ENCODE measurements at regions not wholly inside any gene's neighbourhood (a gene's known extent, or its start where the extent isn't known, plus 50 kb on each side); places are given as distances from the start of the nearest gene placed in this dataset.

DNA sequence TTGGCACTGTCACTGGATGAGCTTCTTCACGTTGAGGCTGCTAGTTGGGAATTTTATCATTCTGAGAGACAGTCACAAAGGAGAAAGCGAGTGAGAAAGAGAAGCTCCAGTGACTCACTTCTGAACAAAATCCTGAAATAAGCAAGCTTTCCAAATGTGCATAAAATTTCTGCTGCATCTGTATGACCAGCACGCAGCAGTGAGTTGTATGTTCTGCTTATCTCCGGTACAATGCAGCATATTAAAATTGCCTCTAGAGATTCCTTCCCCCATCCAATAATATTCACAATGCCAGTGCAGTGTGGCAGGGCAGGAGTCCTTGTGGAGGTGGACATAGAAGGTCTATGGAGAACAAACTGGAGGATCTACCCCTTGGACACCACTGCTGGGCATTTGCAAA, 290.5 kb downstream of the ADGB start:
- POLR2A ChIA-PET (ENCODE audit: unreplicated experiment), result no interaction called here
- no peak for DNase-seq
- no TSS peak for BruUV-seq (replicated peaks)
- Histone ChIP-seq H3K79me2 (ENCODE audit: low read depth) (no peaks in the 10 kb centered on the region), H3K9me3 (ENCODE audit: insufficient read depth, low read depth) (peaks cover 3% of the 10 kb centered on the region; the same call in 1 of the 2 replicates), H3K27me3 (ENCODE audit: insufficient read depth, low read depth) (no peaks in the 10 kb centered on the region), H3K4me1 (replicated peaks; ENCODE audit: insufficient read depth) (peaks cover 8% of the 10 kb centered on the region; the same call in 1 of the 2 replicates), H3K4me3 (no peak overlapping the region), H3F3A (ENCODE audit: insufficient read depth, low read depth) (no peaks in the 10 kb centered on the region), H3K36me3 (ENCODE audit: low read depth) (no peaks in the 10 kb centered on the region), H3K9me2 (ENCODE audit: insufficient read depth) (no peaks in the 10 kb centered on the region), H2AFZ (no peak overlapping the region), H3K27ac (no peak overlapping the region), H3K4me2 (no peak overlapping the region), H4K20me1 (ENCODE audit: insufficient read depth) (no peaks in the 10 kb centered on the region)
- CTCF ChIA-PET, result no interaction called here
- TF ChIP-seq, protein P1, sequence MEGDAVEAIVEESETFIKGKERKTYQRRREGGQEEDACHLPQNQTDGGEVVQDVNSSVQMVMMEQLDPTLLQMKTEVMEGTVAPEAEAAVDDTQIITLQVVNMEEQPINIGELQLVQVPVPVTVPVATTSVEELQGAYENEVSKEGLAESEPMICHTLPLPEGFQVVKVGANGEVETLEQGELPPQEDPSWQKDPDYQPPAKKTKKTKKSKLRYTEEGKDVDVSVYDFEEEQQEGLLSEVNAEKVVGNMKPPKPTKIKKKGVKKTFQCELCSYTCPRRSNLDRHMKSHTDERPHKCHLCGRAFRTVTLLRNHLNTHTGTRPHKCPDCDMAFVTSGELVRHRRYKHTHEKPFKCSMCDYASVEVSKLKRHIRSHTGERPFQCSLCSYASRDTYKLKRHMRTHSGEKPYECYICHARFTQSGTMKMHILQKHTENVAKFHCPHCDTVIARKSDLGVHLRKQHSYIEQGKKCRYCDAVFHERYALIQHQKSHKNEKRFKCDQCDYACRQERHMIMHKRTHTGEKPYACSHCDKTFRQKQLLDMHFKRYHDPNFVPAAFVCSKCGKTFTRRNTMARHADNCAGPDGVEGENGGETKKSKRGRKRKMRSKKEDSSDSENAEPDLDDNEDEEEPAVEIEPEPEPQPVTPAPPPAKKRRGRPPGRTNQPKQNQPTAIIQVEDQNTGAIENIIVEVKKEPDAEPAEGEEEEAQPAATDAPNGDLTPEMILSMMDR (conservative IDR thresholded peaks at IDR 0.05), result no peak
- TF ChIP-seq EZH2 (IDR thresholded peaks at IDR 0.05; ENCODE audit: low read depth), result no peak
- intact Hi-C loops (cut with micrococcal nuclease; ENCODE audit: unreplicated experiment), result no loop called here

DNA sequence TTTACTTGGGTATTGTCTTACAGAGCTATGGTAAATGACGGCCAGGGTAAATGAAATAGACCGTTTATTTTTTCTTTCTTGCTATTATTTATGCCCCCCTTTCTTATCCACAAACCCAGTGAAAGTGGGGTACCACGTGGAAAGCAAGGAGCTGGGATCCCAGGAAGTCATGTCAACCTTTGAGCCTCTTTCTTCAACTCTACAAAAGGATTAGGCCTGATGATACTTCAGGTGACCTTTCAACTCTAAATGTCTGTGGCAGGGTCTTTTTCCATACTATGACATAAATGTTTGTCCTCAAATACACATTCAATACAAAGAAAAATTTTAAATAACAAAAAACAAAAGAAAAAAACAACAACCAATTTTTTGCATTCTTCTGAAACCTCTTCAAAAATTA, 291.4 kb downstream of the ADGB start:
- Histone ChIP-seq H2AFZ (no peak overlapping the region), H3K9me3 (ENCODE audit: insufficient read depth, low read depth) (no peaks in the 10 kb centered on the region), H3K4me1 (replicated peaks; ENCODE audit: insufficient read depth) (peaks cover 8% of the 10 kb centered on the region; the same call in 1 of the 2 replicates), H3K4me2 (no peak overlapping the region), H3F3A (ENCODE audit: insufficient read depth, low read depth) (no peaks in the 10 kb centered on the region), H3K27ac (no peak overlapping the region), H3K79me2 (ENCODE audit: low read depth) (no peaks in the 10 kb centered on the region), H3K4me3 (no peak overlapping the region), H3K27me3 (ENCODE audit: insufficient read depth, low read depth) (no peaks in the 10 kb centered on the region), H3K36me3 (ENCODE audit: low read depth) (no peaks in the 10 kb centered on the region), H3K9me2 (ENCODE audit: insufficient read depth) (no peaks in the 10 kb centered on the region), H4K20me1 (ENCODE audit: insufficient read depth) (no peaks in the 10 kb centered on the region)
- no TSS peak for BruUV-seq (replicated peaks)
- TF ChIP-seq, protein P1 (conservative IDR thresholded peaks at IDR 0.05), result no peak
- no peak for TF ChIP-seq EZH2 (IDR thresholded peaks at IDR 0.05; ENCODE audit: low read depth)
- ChIA-PET CTCF (no interaction called here), POLR2A (ENCODE audit: unreplicated experiment) (no interaction called here)
- intact Hi-C loops (cut with micrococcal nuclease; ENCODE audit: unreplicated experiment), result no loop called here
- no peak for DNase-seq

DNA sequence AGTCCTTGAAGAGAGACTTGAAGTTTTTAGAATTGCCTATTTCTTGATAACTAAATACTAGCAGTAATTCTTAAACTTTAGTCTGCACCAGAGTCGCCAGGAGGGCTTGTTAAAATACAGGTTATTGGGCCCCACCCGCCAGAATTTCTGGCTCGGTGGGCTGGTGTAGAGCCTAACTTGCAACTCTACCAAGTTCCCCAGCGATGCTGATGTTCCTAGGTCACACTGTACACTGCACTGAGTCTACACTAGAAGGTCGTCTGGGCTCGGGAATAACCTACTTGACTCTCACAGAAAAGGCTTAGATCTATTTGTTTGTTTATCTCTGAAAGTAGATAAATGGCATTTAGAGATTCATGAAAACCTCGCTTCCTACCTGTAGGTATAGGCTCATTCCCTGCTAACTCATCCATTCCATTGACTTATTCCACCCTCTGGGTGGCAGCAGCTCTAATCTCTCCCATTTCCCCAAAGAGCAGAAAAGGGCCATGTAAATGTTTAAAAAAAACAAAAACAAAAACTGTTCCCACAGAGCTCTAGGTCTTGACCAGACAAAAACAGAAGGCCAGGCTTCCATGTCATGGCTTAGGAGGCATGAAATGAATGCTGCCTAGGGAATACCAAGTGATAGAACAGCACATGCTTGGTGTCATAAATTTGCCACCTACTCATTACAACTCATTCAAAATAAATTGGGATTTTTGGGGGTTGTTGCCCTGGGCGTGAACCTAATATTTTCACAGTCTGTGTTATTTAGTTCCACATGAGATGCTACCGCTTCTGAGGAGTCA, 292.1 kb downstream of the ADGB start:
- DNase-seq, result no peak
- H3K4me2 ChIP-seq, result no peak overlapping the region
- H3K4me1 ChIP-seq (replicated peaks; ENCODE audit: insufficient read depth), result peaks cover 8% of the 10 kb centered on the region; the same call in 1 of the 2 replicates
- H3K79me2 ChIP-seq (ENCODE audit: low read depth), result no peaks in the 10 kb centered on the region
- H2AFZ ChIP-seq, result no peak overlapping the region
- TF ChIP-seq, protein P1 (conservative IDR thresholded peaks at IDR 0.05), result no peak
- TF ChIP-seq EZH2 (IDR thresholded peaks at IDR 0.05; ENCODE audit: low read depth), result no peak
- no peaks in the 10 kb centered on the region for H3K27me3 ChIP-seq (ENCODE audit: insufficient read depth, low read depth)
- H3K9me3 ChIP-seq (ENCODE audit: insufficient read depth, low read depth), result no peaks in the 10 kb centered on the region
- H3K27ac ChIP-seq, result no peak overlapping the region
- BruUV-seq (replicated peaks), result no TSS peak
- H3K9me2 ChIP-seq (ENCODE audit: insufficient read depth), result no peaks in the 10 kb centered on the region
- intact Hi-C loops (cut with micrococcal nuclease; ENCODE audit: unreplicated experiment), result no loop called here
- ChIA-PET CTCF (no interaction called here), POLR2A (ENCODE audit: unreplicated experiment) (no interaction called here)
- no peaks in the 10 kb centered on the region for H3F3A ChIP-seq (ENCODE audit: insufficient read depth, low read depth)
- H4K20me1 ChIP-seq (ENCODE audit: insufficient read depth), result no peaks in the 10 kb centered on the region
- H3K36me3 ChIP-seq (ENCODE audit: low read depth), result no peaks in the 10 kb centered on the region
- H3K4me3 ChIP-seq, result no peak overlapping the region
